ENCODE measurements at regions not wholly inside any gene's neighbourhood (a gene's known extent, or its start where the extent isn't known, plus 50 kb on each side); places are given as distances from the start of the nearest gene placed in this dataset.
A peak's percentile ranks its signal among the peaks of the same experiment; 100 is the strongest.
"Not testable (repeated sequence)": the region's sequence is repeated elsewhere in the genome, so short reads cannot be mapped to it uniquely, and the experiment has no call there.

DNA sequence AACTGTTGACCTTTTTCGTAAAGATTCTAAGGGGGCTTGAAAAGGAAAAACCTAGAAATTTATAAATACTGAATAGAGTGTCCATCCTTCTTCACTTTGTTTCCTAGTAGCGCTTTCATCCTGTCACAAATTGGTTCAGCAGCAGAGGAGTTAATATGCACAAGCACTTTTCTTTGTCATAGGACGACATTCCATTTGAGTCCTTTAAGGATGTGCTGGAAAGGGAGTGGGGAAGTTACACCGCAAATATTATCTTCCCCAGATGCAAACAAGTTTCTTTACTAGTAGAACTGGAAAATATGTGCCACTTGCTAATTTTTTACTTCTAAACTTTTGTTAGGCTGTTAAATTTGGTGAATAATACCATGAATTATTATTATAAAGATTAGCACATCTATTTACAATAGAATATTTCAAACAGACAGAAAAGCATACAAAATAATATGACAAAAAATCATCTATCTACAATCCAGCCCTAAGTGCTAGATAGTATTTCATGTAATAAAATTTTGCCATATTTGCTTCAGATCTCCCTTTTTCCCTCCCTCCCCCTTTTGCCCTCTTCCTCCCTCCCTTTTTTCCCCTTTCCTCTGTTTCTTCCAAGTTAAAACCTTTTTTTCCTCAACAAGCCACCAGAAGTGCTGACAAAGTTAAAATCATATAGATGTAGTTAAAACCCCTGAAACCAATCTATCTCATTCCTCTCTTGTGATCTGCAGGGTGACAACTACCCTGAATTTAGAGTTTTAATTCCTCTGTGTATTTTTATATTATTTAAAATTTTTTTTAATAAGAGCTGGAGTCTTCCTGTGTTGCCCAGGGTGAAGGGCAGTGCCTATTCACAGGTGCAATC, 50.5 kb upstream of the MAP4K3 start:
- no peak for DNase-seq

DNA sequence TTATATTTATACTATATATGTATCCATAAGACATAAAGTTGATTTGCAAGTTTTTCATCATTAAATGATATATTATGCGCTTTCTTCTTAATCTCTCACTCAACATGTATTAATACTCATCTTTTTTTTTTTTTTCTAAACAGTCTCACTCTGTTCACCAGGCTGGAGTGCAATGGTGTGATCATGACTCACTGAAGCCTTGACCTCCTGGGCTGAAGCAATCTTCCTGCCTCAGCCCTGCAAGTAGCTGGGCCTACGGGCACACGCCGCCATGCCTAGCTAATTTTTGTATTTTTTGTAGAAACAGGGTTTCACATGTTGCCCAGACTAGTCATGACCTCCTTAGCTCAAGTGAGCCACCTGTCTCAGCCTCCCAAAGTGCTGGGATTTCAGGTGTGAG, 51.4 kb upstream of the MAP4K3 start:
- DNase-seq: no peak

DNA sequence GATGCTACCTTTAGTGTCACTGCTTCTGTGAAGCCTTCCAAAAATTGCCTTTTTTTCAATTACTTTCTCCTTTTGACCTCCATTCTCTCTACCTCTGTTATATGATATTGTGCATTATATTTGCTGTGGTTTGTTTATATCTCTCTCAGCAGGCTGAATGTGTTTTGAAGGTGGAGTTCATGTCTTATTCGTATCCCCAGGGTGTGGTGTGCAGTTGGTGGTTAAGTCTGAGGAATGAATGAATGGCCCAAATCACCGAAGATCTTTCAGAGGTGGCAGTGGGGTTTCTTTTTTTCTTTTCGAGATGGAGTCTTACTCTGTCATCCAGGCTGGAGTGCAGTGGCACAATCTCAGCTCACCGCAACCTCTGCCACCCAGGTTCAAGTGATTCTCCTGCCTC, 53.5 kb upstream of the MAP4K3 start:
- DNase-seq: no peak

DNA sequence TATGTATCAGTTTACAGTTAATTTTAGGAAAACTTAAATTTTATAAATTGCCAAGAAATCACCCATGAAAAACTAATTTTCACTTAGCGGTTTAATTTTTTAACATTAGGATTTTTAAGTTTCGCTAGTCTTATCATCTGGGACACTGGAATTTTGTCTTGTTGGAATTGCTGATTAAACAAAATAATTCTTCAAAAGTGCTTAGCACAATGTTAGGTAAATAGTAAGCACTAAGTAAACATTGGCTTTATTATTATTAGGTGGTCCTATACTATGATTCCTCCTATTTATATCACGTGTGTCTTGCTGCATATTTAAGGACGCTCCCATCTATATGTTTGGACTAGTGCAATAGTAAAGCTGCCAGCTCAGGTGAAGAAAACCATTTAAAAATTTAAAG, 54.6 kb upstream of the MAP4K3 start:
- DNase-seq: no peak

DNA sequence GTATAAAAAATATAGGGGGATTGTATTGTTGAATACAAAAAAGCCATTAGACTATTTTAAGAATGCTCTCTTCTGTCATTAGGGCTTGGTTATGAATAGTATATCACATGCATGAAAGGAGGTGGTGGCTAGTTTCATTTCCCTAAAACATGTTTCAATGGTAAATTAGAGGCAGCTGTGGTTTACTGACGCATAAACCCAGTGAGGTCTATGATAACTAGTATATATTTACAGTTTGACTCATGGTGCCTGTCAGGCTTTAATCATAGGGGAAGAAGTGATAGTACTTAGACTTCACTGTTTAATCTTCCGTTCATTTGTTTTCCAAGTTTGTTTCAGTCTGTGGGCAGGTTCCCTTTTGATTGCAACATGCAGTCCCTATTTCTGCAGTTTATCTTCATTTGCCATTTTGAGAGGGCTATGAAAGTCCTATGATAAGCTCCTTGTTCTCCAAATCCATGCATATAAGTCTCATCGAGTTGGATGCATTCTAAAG, 55.1 kb upstream of the MAP4K3 start:
- DNase-seq: no peak

DNA sequence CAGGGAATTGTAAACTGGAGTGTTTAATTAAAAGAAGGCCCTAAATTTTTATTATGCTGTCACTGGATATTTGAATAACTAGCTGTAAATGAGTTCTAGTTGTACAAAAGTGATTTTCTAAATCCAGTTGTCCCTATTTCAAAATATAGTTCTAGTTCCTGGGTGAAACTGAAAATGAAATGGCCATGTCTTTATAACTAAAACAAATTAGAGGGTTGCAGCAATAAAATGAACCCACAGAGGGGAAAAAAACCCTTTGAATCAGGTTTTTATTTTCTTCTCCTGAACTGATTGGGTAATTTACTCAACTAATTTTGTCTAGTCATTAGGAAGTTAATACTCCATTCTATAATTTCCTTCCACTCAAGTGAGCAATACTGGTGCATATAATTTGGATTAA, 55.6 kb upstream of the MAP4K3 start:
- DNase-seq: no peak

DNA sequence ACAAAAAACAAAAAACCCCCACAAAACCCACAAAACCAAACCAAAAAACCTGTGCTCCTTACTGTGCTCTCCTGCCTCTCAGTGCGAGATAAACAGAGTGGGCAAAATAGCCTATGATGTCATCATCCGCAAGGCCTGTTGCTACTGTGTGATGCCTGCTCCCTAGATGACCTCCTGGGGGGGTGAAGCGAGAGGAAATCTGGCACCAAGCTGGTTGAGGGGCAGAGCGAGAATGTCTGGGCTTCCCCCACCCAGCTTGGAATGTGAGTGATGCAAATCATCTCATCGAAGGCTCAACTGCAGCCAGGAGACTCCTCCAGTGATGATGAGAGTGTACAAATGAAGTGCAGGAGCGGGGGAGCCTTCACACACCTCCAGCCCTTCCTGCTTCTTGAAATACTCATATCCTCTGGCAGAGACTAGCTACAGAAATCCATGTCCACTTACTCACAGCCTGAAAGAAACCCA, 57.7 kb upstream of the MAP4K3 start:
- no peak for DNase-seq

DNA sequence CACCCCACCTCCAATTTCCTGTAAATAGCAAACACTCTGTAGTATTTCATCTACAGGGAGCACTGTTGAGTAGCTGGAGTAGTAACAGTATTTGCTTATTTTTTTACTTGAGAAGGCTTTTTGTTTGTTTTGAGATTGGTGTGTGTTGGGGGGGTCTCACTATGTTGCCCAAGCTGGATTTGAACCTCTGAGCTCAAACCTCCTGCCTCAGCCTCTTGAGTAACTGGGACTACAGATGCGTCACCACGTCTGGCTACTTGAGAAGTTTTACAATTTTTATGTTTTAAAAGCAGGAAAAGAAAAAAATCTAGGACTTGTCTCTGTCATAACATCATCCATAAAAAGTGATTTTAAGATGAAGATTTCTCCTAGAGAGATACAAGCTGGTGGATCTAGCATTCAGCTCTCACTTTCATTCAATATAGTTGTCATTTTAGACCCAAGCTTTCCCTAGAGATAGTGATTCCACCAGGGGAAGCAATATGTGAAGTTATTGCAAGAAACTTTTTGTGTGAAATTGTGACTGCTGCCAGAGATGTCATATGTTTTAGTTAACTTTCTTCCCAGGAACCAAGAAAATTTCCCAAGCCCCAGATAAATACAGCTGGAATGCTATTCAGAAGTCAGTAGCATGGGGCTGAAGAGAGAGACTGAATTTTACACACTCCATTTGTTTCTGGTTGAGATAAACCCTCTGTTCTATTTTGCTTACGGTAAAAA, 60.2 kb upstream of the MAP4K3 start:
- peak; percentile 80 to 85 for DNase-seq

DNA sequence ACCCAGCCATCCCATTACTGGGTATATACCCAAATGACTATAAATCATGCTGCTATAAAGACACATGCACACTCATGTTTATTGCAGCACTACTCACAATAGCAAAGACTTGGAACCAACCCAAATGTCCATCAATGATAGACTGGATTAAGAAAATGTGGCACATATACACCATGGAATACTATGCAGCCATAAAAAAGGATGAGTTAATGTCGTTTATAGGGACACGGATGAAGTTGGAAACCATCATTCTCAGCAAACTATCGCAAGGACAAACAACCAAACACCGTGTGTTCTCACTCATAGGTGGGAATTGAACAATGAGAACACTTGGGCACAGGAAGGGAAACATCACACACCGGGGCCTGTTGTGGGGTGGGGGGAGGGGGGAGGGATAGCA, 61.1 kb upstream of the MAP4K3 start:
- DNase-seq: not testable (repeated sequence)

DNA sequence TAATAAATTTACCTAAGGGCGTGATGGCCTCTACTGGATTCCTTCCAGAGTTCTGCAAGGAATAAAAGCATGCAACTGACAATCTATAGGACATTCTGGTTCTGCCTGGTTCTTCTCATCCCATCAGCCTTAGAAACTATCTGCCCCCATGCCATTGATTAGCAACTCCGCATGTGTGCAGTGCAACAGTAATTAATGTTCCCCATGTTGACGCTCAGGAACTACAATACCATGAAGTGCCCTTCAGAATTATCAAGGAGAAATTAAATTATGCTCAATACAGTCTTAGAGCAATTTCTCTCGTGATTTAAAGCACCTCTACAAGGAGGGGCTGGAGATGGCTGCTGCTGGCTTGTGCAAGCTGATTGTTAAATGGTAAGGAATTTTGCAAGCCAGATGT, 61.7 kb upstream of the MAP4K3 start:
- no peak for DNase-seq

DNA sequence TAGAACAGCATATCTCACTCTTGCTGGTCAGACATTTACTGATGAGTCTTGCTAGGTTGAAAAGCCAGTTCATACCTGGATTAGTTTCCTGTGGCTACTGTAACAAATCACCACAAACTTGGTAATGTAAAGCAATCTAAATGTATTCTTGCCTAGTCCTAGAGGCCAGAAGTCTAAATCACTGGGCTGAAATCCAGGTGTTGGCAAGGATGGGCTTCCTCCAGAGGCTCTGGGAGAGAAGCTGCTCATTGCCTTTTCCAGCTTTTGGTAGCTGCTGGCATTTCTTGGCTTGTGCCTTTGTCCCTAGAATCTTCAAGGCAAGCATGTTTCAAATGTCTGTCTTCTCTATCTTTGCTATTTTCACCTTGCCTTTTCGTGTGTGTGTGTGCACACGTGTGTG, 62.3 kb upstream of the MAP4K3 start:
- no peak for DNase-seq

DNA sequence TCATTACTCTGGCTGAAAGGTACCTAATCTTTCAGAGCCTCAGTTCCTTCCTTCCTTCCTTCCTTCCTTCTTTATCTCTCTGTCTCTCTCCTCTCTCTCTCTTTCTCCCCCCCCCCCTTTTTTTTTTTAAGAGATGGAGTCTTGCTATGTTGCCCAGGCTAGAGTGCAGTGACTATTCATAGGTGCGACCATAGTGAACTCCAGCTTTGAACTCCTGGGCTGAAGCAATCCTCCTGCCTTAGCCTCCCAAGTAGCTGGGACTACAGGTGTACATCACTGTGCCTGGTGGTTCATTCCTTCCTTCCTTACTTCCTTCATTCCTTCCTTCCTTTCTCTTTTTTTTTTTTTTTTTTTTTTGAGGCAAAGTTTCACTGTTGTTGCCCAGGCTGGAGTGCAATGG, 64.3 kb upstream of the MAP4K3 start:
- no peak for DNase-seq

DNA sequence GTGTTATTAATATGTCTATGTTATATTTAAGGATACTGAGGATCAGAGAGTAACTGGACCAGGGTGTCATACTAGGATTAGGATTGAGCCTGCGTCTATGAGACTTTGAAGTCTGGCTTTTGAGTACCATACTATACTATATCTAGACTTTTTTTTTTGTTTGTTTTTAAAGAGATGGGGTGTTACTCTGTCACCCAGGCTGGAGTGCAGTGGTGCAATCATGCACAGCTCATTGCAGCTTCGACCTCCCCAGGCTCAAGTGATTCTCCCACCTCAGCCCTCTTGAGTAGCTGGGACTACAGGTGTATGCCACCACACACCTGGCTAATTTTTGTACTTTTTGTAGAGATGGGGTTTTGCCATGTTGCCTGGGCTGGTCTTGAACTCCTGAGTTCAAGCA, 66.2 kb upstream of the MAP4K3 start:
- no peak for DNase-seq

DNA sequence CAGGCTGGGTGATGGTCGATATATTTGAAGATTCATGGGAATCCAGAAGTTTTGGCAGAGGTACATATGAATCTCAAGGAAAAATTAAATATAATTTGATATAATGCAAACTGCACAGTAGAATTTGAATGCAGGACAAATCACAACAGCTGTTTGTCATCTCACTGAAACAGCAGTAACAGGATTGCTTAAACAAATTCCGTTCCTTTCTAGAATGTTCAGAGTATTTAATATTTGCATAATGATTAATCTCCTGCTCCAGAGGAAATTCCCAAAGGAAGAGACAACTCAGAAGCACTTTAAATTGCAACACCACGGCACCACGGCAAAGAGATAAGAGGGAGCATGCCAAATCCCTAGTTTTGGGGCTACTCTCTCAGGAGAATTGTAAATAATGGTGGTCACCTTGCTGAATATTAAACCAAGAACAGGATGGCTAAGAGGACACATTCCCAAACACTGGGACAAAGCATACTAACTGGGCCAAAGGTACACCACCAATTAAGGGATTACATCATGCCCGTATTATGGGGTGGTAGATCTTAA, 67.8 kb upstream of the MAP4K3 start:
- DNase-seq: peak; percentile 52 to 58

DNA sequence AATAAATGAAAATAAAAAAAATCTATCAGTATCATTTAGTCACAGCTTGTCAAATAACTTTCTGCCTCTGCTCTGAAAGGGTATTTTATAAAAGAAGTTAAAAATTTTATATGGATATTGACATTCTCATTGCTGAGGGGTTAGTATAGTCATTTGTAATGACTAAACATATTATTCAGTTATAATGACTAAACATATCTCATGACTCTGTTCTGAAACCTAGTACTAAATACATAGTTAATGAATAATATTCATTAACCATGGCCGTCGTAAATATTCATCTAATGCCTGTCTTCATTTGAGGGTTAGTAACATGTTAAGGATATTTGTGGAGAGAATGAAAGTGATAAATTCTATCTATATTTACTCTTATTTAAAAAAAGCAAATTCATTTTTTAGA, 69.1 kb upstream of the MAP4K3 start:
- no peak for DNase-seq

DNA sequence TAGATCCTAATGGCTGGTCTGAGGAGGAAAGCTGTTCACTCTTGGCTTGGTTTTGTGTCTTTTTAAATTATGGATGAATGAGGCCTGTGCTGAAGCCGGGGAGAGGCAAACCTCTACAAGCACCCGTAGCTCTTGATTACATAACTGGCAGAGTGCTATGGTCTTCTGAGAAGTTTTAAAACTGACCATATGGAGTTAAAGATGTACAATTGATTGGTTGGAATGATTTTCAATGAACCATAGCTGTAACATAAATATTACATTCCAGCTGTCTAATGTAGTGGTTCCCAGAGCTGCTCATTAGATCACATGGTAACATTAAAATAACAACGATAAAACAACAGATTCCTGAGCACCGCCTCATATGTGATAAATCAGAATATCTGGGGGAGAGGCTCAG, 71.1 kb upstream of the MAP4K3 start:
- peak; percentile 52 to 55 for DNase-seq

DNA sequence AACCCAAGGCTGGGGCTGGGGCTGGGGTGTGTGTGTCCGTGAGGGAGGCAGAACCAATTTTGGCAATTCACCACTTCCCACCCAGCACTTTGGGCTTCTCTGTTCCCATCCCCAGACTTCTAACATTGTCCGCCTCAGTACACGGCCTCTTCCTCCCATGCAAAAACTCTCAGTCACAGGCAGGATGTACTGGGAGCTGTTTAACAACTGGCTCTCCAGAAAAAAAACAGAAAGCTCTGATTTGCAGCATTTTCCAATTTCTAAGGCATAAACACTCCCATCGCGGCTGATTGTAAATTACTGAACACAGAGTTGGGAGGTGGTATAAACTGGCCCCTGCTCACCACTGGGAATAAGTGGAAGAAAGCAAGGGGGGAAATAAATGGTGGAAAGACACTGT, 73.1 kb upstream of the MAP4K3 start:
- DNase-seq: no peak

DNA sequence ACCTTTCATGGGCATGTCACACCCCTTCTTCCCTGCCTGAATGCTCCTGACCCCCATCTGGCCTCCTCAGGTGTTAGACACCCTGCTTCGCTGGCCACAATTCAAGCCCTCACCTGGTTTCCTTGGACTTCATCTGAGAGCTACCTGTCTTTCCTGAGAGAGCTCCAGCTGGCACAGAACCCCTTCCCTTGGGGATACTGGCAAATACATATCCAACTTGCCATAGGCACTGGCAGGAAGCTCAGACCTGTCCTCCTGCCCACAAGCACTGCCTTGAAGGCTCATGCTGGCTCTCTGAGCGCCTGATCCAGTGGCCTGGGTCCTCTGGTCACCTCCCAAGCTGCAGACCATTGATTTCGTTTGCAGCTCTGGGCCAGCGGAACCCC, 74.1 kb upstream of the MAP4K3 start:
- no peak for DNase-seq

DNA sequence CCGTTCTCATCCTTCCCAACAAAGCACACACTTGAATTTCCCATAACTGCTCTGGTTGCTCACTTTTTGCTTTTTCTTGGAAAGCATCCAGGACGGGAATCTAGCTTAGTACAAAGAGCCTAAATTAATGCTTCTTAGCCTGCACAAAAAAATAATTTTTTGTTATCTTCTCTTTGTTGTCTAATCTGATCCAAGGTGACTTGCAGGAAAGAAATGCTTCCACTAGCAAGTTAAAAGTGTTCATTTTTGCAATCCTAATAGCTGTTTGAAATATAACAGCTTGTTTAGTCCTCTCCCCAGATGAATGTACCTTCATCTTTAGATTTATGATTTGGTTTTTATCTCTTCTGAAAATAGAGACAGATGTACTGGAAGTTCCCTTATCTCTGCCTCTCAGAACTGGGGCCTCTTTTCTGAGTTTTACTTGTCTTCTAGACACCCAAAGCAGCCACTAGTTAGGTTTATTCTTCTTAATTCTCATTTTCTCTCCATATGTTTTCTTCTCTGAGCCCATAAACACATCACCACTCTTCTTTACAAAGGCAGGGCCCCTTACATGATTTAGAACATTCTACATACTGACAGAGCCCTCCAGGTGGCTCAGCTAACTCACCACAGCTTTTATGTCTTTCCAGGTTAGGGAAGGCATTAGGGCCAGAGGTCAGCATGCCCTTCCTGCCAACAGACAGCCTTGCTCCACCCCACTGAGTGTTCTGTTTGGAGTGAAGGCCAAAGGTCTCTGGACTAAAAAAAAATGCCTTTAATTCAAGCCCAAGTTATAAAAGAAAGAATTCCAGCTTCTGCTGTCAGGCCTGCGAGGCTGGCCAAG, 74.7 kb upstream of the MAP4K3 start:
- DNase-seq: no peak

DNA sequence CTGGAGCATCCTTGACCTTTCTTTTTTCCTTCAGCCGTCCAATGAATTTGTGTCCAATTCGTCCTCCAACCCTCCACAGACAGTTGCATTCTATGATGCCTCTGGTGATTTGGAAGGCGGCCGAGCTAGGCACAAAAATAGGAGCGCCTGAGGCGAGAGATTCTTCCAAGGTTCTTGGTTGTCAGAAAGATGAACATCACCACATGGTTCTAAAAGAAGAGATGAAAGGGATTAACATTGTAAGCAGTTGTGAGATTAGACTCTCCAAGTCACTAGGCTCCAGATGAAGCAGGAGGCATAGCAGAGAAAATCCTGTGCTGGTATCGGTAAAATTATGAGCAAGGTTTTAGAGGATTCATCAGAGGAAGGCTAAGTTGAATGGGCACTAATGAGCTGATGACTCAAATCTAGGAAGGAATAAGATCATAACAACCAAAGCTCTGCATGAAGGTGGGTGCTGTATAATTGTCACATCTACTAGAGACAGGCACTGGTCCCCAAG, 75.4 kb upstream of the MAP4K3 start:
- DNase-seq: no peak

DNA sequence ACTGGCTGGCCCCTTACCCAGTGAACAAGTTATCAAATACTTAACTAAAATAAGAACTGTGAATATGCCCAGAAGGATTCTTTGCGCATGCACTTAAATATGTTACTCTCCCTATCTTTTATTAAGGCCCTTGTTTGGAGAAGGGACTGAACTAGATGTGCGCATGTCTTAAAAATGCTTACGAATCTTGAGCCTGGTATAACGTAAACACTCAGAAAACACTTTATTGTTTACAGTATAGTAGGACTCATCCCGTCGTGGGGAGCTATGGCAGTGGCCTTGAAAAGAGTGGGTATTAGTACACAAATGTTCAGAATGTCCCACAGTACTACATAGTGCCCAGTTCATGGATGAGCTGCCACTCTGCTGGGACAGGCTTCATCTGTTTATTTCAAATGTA, 75.9 kb upstream of the MAP4K3 start:
- DNase-seq: no peak

DNA sequence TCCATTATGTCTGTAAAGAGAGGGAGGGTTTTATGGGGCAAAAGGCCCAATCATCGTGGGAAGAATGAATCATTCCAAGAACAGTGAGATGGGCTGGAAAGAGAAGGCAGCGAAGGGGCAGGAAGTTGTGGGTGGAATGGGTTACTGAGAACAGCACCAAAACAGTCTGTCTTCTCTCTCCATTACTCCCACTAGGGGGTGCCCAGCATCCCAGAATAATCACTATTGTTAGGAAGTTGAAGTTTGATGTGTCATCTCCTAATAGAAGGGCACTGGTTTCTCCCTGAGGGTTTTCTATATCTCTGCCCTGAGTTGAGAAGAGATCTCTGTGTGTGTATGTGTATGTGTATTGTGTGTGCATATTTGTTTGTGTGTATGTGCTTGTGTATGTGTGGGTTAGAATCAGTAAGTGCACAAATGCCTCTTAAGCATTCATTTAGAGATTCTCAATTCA, 76.6 kb upstream of the MAP4K3 start:
- DNase-seq: no peak
